SK-N-SH (cell line): ENCODE measurements at regions not wholly inside any gene's neighbourhood (a gene's known extent, or its start where the extent isn't known, plus 50 kb on each side); places are given as distances from the start of the nearest gene placed in this dataset.
"Not testable (repeated sequence)": the region's sequence is repeated elsewhere in the genome, so short reads cannot be mapped to it uniquely, and the experiment has no call there.

ENCODE experiments used
- CTCF ChIA-PET: fragments of 300-600, 350-600 bp; formaldehyde crosslinking; extraction: SDS; loops from one replicate; lab custom pipeline; 2021; lab: Yijun Ruan, JAX
- POLR2A ChIA-PET: fragments of 350-600 bp; sonication (Branson Sonifier 250); formaldehyde crosslinking; extraction: SDS; loops from one replicate; lab custom pipeline; 2020; ENCODE audit warnings: antibody characterized with exemption, inconsistent platforms; lab: Yijun Ruan, JAX
- DNase-seq: peaks from one replicate; pipeline ENCODE4 v3.0.0; 2012
- H2AFZ ChIP-seq: fragments of 200-600 bp; sonication (generic); 2 replicates; pipeline ENCODE4 v1.8.1; 2016; ENCODE audit warnings: antibody characterized with exemption, mild to moderate bottlenecking, low read depth
- H3F3A ChIP-seq: fragments of 200-600 bp; sonication (generic); replicated peaks from 2 replicates; pipeline ENCODE3; 2016; ENCODE audit warnings: antibody characterized with exemption, mild to moderate bottlenecking; ENCODE audit not compliant: insufficient read depth
- H3K27ac ChIP-seq, 2 experiments: fragments of 200-500 bp in 1 of 2; fragments of 200-600 bp in 1 of 2; sonication (Bioruptor generic) in 1 of 2; sonication (generic), shearing (Covaris generic) in 1 of 2; 2 replicates each; pipeline versions ENCODE4 v1.5.1 to v1.6.1; 2014 to 2016; ENCODE audit warnings: low read depth in 2 of 2, inconsistent platforms in 1 of 2, low read length in 1 of 2, mild to moderate bottlenecking in 1 of 2, mixed read lengths in 1 of 2
- H3K27me3 ChIP-seq: fragments of 200-600 bp; sonication (generic), shearing (Covaris generic); 2 replicates; pipeline ENCODE4 v1.6.1; 2016; ENCODE audit warnings: mixed run types; ENCODE audit not compliant: insufficient read depth
- H3K36me3 ChIP-seq, 2 experiments: fragments of 200-500 bp in 1 of 2; fragments of 200-600 bp in 1 of 2; sonication (Bioruptor generic) in 1 of 2; sonication (generic) in 1 of 2; replicated peaks in 1 of 2; 2 replicates each; pipeline versions ENCODE3 to v1.5.1; 2014 to 2016; ENCODE audit warnings: low read length in 1 of 2, mild to moderate bottlenecking in 1 of 2; ENCODE audit not compliant: insufficient read depth in 2 of 2, control insufficient read depth in 1 of 2
- H3K4me1 ChIP-seq, 2 experiments: fragments of 200-500 bp in 1 of 2; fragments of 200-600 bp in 1 of 2; sonication (Bioruptor generic) in 1 of 2; sonication (generic), shearing (Covaris generic) in 1 of 2; 2 replicates each; pipeline versions ENCODE4 v1.5.1 to v1.6.1; 2014 to 2016; ENCODE audit warnings: low read depth in 1 of 2, low read length in 1 of 2, mixed run types in 1 of 2; ENCODE audit not compliant: insufficient read depth in 2 of 2, control insufficient read depth in 1 of 2
- H3K4me2 ChIP-seq: fragments of 200-600 bp; sonication (generic), shearing (Covaris generic); 2 replicates; pipeline ENCODE4 v1.6.1; 2017; ENCODE audit warnings: mixed run types
- H3K4me3 ChIP-seq, 2 experiments: fragments of 200-500 bp in 1 of 2; fragments of 200-600 bp in 1 of 2; sonication (Bioruptor generic) in 1 of 2; sonication (generic), shearing (Covaris generic) in 1 of 2; 2 replicates each; pipeline versions ENCODE4 v1.5.1 to v1.8.1; 2014 to 2016; ENCODE audit warnings: low read depth in 2 of 2, inconsistent platforms in 1 of 2, low read length in 1 of 2, mild to moderate bottlenecking in 1 of 2, mixed read lengths in 1 of 2, moderate library complexity in 1 of 2
- H3K79me2 ChIP-seq: fragments of 200-600 bp; sonication (generic); 2 replicates; pipeline ENCODE4 v1.8.1; 2017; ENCODE audit warnings: mild to moderate bottlenecking; ENCODE audit not compliant: insufficient read depth
- H3K9ac ChIP-seq: fragments of 200-600 bp; sonication (generic); 2 replicates; pipeline ENCODE4 v1.6.1; 2017; ENCODE audit warnings: mixed run types
- H3K9me2 ChIP-seq: fragments of 200-600 bp; sonication (generic); 2 replicates; pipeline ENCODE4 v1.6.1; 2017; ENCODE audit warnings: mixed run types
- H3K9me3 ChIP-seq: fragments of 200-600 bp; sonication (generic); 2 replicates; pipeline ENCODE4 v1.6.1; 2017; ENCODE audit warnings: mixed run types, mild to moderate bottlenecking, moderate library complexity
- H4K20me1 ChIP-seq: fragments of 200-600 bp; sonication (generic); 2 replicates; pipeline ENCODE4 v1.6.1; 2017; ENCODE audit warnings: mild to moderate bottlenecking, mixed run types; ENCODE audit not compliant: insufficient read depth
- CHD2 ChIP-seq: fragments of 150-350 bp; IDR thresholded peaks from 2 replicates; pipeline ENCODE4 v1.6.1; 2018; ENCODE audit warnings: low read length; ENCODE audit not compliant: partially characterized antibody
- CTCF ChIP-seq: fragments of 200-600 bp; sonication (generic); IDR thresholded peaks from 2 replicates; pipeline ENCODE4 v1.6.1; 2017; ENCODE audit warnings: antibody characterized with exemption, mild to moderate bottlenecking, moderate library complexity
- IRF3 ChIP-seq: fragments of 150-350 bp; IDR thresholded peaks from 2 replicates; pipeline ENCODE4 v1.6.1; 2016; ENCODE audit warnings: mild to moderate bottlenecking, low read depth, low read length
- MEF2A ChIP-seq: IDR thresholded peaks from 2 replicates; pipeline ENCODE4 v1.4.0; 2012; ENCODE audit warnings: low read depth, borderline replicate concordance
- POLR2AphosphoS5 ChIP-seq: IDR thresholded peaks from 2 replicates; pipeline ENCODE4 v1.6.1; 2012; ENCODE audit warnings: low read depth, low read length
- RAD21 ChIP-seq: IDR thresholded peaks from 2 replicates; pipeline ENCODE4 v1.6.1; 2012; ENCODE audit warnings: mild to moderate bottlenecking, low read length
- RXRA ChIP-seq: IDR thresholded peaks from 2 replicates; pipeline ENCODE4 v1.4.0; 2012; ENCODE audit warnings: low read depth, mild to moderate bottlenecking, borderline replicate concordance
- SMC3 ChIP-seq: IDR thresholded peaks from 2 replicates; pipeline ENCODE4 v1.6.1; 2012; ENCODE audit warnings: low read depth, low read length, improper control_type of control experiment
- TAF1 ChIP-seq: IDR thresholded peaks from 2 replicates; pipeline ENCODE4 v1.6.1; 2012; ENCODE audit warnings: low read depth, mild to moderate bottlenecking, low read length, moderate library complexity, borderline replicate concordance
- TEAD4 ChIP-seq: IDR thresholded peaks from 2 replicates; pipeline ENCODE4 v1.4.0; 2012; ENCODE audit warnings: mild to moderate bottlenecking, borderline replicate concordance; ENCODE audit not compliant: insufficient read depth
- WGBS: methylation state at CpG from one replicate; pipeline ENCODE4 v1.1.6; 2017; ENCODE audit warnings: low lambda C conversion rate; 5-methylcytosine and 5-hydroxymethylcytosine counted together
- TF ChIP-seq, protein P1 (sequence below): fragments of 150-350 bp; IDR thresholded peaks from 2 replicates; pipeline ENCODE4 v1.6.1; 2017; ENCODE audit warnings: antibody characterized with exemption, low read length, low read depth, borderline replicate concordance
- TF ChIP-seq, protein P2 (sequence below): IDR thresholded peaks from 2 replicates; pipeline ENCODE4 v1.6.1; 2012; ENCODE audit warnings: mild to moderate bottlenecking, low read depth, low read length, moderate library complexity

DNA sequence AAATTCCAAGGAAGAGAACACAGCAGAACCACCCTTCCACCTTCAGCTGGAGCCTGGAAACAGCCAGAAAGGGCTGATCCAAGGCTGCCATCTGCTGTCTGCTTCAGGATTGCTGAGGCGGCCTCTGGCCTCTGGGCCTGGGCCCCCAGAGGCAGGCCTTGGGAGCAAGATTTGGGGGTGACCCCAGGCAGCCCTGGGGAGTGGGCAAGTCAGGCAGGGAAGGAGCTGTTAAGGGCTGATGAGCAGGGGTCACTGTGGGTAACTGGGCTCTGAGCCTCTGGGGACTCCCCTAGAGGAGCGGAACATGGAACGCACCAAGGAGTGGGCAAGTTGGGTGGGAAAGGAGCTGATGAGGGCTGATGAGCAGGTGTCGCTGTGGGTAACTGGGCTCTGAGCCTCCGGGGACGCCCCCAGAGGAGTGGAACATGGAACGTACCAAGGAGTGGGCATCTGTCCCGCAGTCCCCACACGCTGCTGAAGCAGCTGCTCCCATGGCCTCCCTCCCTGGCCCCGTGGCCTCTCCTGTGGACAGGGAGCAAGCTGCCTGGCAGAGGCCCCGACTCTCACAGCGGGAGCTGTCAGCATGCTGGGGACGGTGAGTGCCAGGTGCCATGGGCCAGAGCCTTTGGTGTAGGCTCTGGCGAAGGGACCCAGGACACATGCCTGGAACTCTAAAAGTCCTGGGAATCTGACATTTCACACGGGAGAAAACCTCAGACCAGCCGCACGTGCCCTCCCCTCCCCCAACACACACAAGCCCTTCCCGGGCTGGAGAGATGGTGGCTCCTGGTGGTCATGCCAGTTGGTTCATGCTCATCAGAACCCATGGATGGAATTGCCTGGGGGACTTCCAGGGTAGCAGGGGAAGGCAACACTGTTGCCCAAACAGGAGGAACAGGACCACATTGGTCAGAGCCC, 148.8 kb downstream of the NPIPB11 start:
- H3K27me3 ChIP-seq, H3K9me3 ChIP-seq, H4K20me1 ChIP-seq, H3K4me2 ChIP-seq, H3K9me2 ChIP-seq, H3K9ac ChIP-seq, DNase-seq, H3K36me3 ChIP-seq, H3F3A ChIP-seq, H3K4me3 ChIP-seq, H2AFZ ChIP-seq, H3K79me2 ChIP-seq, H3K27ac ChIP-seq: not testable (repeated sequence)
- 89% methylated on average over 13 of the region's 18 CpGs for WGBS
- ChIA-PET CTCF (interaction anchor here (0.7 to 1.7 kb wide), 3 partner anchors 139 to 143 kb away, joined by 3 to 5 read pairs (median 5); no protein-coding TSS in a partner anchor), POLR2A (interaction anchor here (1.4 kb wide), 1 partner anchor 80 kb away, joined by 5 read pairs; no protein-coding TSS in a partner anchor)
- TF ChIP-seq CTCF (peak; percentile 70), RAD21 (peak; percentile 68), SMC3 (peak; percentile 63)
- peaks cover 16 to 48% of the 10 kb centered on the region in 2 experiments; a peak in 3 of 4 replicates for H3K4me1 ChIP-seq

DNA sequence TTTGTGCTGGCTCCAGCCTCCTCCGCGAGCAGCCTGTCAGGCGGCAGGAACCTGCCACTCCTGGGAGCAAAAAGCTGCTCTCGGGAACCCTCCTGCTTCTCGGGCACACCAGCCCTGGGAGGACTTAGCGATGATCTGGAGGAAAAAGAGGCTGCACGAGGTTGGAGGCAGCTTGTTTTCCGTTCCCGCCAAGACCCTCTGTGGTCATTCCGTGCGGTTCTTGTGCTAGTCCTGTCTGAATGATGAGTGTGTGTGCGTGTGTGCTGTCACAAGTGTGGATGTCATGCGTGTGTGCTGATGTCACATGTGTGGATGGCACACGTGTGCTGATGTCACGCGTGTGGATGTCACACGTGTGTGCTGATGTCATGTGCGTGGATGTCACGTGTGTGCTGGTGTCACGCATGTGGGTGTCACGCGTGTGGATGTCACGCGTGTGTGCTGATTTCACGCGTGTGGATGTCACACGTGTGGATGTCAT, 150.0 kb downstream of the NPIPB11 start:
- H3K79me2 ChIP-seq, result no peaks in the 10 kb centered on the region
- H3K27me3 ChIP-seq, result no peaks in the 10 kb centered on the region
- H3K4me3 ChIP-seq, result no peak overlapping the region
- peak overlapping the region in 1 of 2 experiments; percentile 29; a peak in 1 of 4 replicates for H3K27ac ChIP-seq
- POLR2A ChIA-PET, result interaction anchor here (1.4 kb wide), 1 partner anchor 79 kb away, joined by 5 read pairs; no protein-coding TSS in a partner anchor
- no peaks in the 10 kb centered on the region for H3K9me2 ChIP-seq
- TF ChIP-seq MEF2A (no peak), TEAD4 (no peak), IRF3 (no peak), TAF1 (no peak), CTCF (no peak), CHD2 (no peak), POLR2AphosphoS5 (no peak), RXRA (no peak)
- TF ChIP-seq, protein P1, sequence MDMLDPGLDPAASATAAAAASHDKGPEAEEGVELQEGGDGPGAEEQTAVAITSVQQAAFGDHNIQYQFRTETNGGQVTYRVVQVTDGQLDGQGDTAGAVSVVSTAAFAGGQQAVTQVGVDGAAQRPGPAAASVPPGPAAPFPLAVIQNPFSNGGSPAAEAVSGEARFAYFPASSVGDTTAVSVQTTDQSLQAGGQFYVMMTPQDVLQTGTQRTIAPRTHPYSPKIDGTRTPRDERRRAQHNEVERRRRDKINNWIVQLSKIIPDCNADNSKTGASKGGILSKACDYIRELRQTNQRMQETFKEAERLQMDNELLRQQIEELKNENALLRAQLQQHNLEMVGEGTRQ, result no peak
- TF ChIP-seq, protein P2, sequence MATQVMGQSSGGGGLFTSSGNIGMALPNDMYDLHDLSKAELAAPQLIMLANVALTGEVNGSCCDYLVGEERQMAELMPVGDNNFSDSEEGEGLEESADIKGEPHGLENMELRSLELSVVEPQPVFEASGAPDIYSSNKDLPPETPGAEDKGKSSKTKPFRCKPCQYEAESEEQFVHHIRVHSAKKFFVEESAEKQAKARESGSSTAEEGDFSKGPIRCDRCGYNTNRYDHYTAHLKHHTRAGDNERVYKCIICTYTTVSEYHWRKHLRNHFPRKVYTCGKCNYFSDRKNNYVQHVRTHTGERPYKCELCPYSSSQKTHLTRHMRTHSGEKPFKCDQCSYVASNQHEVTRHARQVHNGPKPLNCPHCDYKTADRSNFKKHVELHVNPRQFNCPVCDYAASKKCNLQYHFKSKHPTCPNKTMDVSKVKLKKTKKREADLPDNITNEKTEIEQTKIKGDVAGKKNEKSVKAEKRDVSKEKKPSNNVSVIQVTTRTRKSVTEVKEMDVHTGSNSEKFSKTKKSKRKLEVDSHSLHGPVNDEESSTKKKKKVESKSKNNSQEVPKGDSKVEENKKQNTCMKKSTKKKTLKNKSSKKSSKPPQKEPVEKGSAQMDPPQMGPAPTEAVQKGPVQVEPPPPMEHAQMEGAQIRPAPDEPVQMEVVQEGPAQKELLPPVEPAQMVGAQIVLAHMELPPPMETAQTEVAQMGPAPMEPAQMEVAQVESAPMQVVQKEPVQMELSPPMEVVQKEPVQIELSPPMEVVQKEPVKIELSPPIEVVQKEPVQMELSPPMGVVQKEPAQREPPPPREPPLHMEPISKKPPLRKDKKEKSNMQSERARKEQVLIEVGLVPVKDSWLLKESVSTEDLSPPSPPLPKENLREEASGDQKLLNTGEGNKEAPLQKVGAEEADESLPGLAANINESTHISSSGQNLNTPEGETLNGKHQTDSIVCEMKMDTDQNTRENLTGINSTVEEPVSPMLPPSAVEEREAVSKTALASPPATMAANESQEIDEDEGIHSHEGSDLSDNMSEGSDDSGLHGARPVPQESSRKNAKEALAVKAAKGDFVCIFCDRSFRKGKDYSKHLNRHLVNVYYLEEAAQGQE, result no peak
- TF ChIP-seq, all 33 proteins: peak for 0
- H3K9me3 ChIP-seq, result no peaks in the 10 kb centered on the region
- DNase-seq, result no peak
- H3K9ac ChIP-seq, result no peak overlapping the region
- H3F3A ChIP-seq, result no peaks in the 10 kb centered on the region
- no peaks in the 10 kb centered on the region for H3K36me3 ChIP-seq
- H4K20me1 ChIP-seq, result no peaks in the 10 kb centered on the region
- CTCF ChIA-PET, result interaction anchor here (1.1 to 1.7 kb wide), 3 partner anchors 138 to 142 kb away, joined by 4 to 5 read pairs (median 5); no protein-coding TSS in a partner anchor
- H2AFZ ChIP-seq, result no peak overlapping the region
- H3K4me2 ChIP-seq, result no peak overlapping the region
- H3K4me1 ChIP-seq, result peaks cover 8 to 39% of the 10 kb centered on the region in 2 experiments; a peak in 3 of 4 replicates
- WGBS, result 91% methylated on average over 27 of the region's 27 CpGs
